ENCODE measurements at regions not wholly inside any gene's neighbourhood (a gene's known extent, or its start where the extent isn't known, plus 50 kb on each side); places are given as distances from the start of the nearest gene placed in this dataset.
"Not testable (repeated sequence)": the region's sequence is repeated elsewhere in the genome, so short reads cannot be mapped to it uniquely, and the experiment has no call there.

DNA sequence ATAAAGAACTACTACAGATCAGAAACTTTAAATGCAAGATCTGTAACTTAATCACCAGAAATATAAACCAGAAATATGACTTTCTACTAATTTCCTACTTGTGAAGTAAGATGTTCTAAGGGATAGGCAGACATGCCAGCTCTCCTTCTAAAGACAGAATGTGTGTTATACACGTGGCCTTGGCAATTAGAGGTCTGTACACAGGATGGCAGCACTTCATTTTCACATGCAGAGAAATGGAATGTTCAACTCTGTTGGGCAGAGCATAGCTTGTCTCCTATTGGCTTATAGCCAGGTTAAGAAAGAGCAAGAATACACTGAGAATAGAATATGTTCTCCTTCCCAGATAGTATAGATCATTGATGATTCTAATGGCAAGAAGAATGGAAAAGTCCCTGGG lies 403.8 kb downstream of the DAD1 start:
- FAIRE-seq = no peak
- TF ChIP-seq POLR2A (IDR thresholded peaks at IDR 0.05; ENCODE audit: low read depth, low read length) = no peak
- DNase-seq (ENCODE audit: insufficient read length, low spot score) = no peak

DNA sequence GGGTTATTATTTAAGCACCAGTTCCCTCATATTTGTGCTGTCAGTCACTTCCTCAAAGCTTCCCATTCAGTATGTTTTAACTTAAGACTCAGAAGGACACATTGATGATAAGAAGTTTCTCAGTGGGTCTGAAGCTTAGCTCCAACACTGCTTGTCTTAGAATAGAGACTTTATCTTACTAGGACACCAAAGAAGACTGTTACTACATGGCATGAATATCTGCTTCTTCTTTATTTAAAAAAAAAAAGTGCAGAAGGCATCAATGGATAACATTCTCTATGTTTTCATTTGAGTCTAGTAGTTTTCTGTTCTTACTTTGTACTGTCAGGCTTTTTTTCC lies 404.2 kb downstream of the DAD1 start:
- TF ChIP-seq POLR2A (IDR thresholded peaks at IDR 0.05; ENCODE audit: low read depth, low read length) = no peak
- no peak for DNase-seq (ENCODE audit: insufficient read length, low spot score)
- FAIRE-seq = no peak

DNA sequence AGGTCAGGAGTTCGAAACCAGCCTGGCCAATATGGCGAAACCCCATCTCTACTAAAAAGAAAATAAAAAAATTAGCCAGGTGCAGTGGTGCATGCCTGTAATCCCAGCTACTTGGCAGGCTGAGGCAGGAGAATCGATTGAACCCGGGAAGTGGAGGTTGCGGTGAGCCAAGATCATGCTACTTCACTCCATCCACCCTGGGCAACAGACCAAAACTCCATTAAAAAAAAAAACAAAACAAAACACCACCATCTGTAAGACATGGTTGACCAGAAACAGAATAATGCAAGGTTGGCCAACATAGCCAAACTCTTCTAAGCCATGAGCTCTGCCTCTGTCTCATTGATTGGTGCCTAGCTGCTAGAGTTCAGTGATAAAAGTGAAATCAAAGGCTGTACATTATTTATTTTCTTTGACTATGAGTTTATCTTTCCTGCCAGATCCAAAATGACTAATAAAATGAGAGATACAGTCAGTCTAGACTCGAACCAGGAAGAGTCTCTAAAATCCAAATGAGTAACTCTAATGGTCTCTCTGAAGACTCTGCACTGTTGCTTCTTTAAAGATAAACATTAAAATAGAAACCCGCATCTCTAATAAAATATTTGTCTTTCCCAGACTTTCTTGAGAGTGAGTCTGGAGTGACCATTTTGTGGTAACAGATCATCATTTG lies 404.7 kb downstream of the DAD1 start:
- no peak for FAIRE-seq
- no peak for DNase-seq (ENCODE audit: insufficient read length, low spot score)

DNA sequence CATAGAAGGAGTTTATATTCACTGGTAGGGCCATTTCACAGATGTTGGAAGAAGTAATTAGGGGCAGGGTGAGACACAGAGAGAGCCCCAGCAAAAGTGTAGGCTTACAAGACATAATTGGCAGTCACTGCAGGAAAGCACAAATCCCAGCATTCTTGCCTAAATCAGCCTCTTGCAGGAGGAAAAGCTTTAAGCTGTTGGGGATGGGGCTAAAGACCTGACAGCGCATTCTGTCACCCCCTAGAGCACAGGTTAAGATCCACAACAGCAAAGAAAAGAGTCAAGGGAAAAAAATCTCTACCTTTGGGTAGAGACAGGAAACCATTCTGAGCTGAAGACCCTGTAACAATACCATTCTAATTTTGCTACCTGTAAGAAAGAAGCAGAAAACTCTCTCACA lies 409.0 kb downstream of the DAD1 start:
- FAIRE-seq (no peak), DNase-seq (ENCODE audit: insufficient read length, low spot score) (no peak)
- no peak for TF ChIP-seq POLR2A (IDR thresholded peaks at IDR 0.05; ENCODE audit: low read depth, low read length)

More for the DNA sequence above, 404.7 kb downstream of the DAD1 start:
- TF ChIP-seq POLR2A (IDR thresholded peaks at IDR 0.05; ENCODE audit: low read depth, low read length) = no peak

DNA sequence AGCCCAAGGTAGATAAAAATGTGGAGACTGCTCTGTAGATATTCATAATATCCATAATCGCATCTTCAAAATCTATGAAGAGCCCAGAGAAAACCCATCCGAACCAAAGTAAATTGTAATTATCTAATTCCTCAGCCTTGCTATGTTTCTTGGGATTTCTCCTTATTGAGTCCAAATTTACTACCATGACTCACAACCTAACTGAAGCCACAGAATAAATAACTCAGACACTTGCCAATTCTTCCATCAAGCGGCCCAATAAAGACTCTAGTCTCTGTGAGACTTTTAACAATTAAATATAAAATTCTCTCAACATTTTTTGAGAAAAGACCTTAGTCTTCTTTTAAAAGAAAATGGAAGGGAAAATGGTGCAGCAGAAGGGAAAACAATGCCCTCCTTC lies 409.8 kb downstream of the DAD1 start:
- no peak for TF ChIP-seq POLR2A (IDR thresholded peaks at IDR 0.05; ENCODE audit: low read depth, low read length)
- FAIRE-seq = no peak
- no peak for DNase-seq (ENCODE audit: insufficient read length, low spot score)

DNA sequence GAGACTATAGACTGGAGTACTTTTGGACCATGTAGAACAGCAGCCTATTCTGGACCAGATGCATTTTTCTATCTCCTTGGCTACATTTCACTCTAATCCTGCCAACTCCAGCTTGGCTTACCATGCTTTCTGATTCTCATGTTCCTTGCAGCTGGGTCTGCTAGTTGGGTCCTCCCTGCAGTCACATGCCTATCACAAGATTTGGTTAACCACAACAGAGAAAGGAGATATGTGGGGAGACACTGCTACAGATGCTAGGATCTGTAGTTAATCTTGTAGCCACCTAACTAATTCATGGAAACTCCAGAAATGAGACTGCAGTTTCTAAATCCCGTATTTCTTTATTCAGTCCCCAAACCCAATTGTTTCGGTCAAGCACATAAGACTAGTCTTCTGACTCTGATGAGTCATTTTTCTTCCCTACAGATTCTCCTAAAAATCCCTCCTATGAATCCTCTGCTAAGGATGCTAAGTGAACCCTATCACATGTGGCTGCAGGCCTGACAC lies 410.6 kb downstream of the DAD1 start:
- no peak for DNase-seq (ENCODE audit: insufficient read length, low spot score)
- FAIRE-seq = no peak
- no peak for TF ChIP-seq POLR2A (IDR thresholded peaks at IDR 0.05; ENCODE audit: low read depth, low read length)

DNA sequence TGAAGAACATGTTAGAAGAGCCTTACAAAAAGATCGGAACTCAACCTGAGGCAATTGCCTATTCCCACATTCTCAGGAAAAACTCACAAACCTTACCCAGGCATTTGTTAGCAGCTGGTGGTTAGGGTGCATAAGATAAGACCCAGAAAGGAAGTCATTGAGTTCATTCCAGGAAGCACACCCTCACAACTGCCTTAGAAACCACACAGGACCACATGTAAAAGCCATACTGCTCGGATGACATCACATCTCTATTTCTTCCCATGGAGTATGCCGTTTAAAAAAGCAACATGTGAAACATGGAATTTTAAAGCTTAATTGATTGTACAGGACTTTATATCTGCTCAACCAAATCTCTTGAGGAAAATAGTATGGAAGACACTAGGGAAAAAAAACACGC lies 411.2 kb downstream of the DAD1 start:
- no peak for DNase-seq (ENCODE audit: insufficient read length, low spot score)
- no peak for FAIRE-seq
- no peak for TF ChIP-seq POLR2A (IDR thresholded peaks at IDR 0.05; ENCODE audit: low read depth, low read length)

DNA sequence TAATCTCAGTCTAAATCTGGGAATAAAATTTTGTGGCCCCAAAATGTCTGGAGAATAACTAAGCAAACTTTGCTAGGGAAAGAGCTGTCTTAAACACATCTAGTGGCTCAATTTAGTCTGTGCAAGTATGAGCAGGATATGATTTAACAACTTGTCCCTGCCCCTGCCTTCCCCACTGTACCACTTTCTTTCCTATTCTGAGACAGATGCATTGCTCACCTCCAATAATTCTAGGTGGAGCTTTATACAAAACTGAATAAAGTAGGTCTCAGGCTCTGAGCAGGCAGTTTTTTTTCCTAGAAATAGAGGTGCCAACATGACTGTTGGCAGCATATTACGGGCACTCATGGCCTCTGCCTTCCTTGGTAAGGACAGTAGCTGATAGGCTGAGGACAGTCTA lies 412.1 kb downstream of the DAD1 start:
- no peak for TF ChIP-seq POLR2A (IDR thresholded peaks at IDR 0.05; ENCODE audit: low read depth, low read length)
- no peak for FAIRE-seq
- DNase-seq (ENCODE audit: insufficient read length, low spot score) = no peak

DNA sequence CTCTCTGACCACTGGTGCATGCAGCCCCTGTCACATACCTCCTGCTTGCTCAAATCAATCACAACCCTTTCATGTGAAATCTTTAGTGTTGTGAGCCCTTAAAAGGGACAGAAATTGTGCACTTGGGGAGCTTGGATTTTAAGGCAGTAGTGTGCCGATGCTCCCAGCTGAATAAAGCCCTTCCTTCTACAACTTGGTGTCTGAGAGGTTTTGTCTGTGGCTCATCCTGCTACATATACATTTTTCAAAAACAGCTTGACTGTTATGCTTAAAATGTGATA lies 413.8 kb downstream of the DAD1 start:
- FAIRE-seq; DNase-seq (ENCODE audit: insufficient read length, low spot score): not testable (repeated sequence)

DNA sequence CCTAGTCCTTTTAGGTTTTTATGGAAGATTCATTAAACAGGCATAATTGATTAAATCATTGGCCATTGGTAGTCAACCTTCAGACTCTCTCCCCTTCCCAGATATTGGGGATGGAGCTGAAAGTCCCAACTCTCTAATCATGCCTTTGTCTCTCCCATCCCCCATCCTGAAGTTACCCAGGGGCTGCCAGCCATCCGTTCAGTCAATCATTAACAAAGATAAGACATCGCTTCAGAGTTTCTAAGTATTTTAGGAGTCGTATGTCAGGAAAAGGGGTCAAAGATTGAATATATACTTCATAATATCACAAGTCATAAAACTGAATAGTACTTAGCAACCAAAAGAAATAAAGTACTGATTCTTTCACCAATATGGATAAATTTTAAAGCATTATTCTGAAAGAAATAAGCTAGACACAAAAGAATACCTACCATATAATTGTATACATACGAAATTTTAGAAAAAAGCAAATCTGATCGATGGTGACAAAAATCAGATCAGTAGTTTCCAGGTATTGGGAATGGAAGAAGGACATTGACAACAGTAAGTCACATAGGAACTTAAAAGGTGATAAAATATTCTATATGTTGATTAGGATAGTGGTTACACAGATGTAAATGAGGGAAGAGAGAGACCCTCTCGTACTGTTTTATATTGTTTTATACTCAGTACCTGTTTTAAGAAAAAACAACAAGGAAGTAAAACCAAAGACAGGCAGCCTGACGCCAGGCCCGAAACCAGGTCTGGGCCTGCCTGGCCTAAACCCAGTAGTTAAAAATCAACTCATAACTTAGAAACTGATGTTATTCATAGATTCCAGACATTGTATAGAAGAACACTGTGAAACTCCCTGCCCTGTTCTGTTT lies 414.4 kb downstream of the DAD1 start:
- DNase-seq (ENCODE audit: insufficient read length, low spot score) (no peak), FAIRE-seq (no peak)
- no peak for TF ChIP-seq POLR2A (IDR thresholded peaks at IDR 0.05; ENCODE audit: low read depth, low read length)

DNA sequence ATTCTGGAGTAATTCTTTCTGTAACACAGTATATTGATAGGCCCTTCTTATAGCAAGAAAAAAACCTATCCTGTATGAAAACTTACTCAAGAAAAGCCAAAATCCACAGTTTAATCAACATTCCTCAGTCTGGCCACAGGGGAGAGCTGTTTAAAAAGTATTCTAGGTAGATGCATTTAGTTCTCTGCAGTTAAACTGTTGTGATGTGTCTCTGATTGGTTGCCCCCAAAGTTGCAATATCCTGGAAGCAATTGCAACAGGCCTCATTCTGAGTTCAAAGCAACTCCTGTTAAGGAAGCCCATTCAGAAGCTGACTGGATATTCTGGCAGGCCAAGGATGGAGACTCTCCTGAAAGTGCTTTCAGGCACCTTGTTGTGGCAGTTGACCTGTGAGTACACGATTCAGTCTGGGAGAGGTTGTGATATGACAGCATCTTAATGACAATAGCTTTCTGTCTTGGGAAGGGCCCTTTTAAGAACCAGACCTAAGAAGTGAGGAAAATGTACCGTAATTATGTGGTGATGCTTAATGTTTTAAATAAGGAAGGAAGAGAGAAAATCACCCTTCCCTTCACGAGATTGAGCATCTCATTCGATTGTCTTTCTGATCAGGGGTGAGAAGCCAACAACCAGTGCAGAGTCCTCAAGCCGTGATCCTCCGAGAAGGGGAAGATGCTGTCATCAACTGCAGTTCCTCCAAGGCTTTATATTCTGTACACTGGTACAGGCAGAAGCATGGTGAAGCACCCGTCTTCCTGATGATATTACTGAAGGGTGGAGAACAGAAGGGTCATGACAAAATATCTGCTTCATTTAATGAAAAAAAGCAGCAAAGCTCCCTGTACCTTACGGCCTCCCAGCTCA lies 420.7 kb downstream of the DAD1 start:
- FAIRE-seq (no peak), DNase-seq (ENCODE audit: insufficient read length, low spot score) (no peak)
- TF ChIP-seq POLR2A (IDR thresholded peaks at IDR 0.05; ENCODE audit: low read depth, low read length) = no peak

DNA sequence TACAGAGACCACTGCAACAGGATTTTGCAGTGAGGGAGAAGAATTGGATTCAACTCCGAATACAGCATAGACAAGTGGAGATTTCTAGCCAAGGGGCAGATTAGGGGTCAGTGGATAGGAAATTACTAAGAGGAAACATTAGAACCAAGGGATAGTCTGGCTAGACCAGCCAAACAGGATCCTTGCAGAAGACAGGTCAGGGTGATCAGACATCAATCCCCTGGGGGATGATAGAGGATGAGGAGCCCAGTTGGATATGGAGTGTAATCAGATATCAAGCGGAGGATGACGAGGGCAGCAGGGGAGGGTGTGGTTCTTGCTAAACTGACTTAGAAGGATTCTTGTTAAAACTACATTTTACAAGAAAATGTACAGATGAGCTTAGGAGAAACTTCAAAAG lies 424.4 kb downstream of the DAD1 start:
- FAIRE-seq = no peak
- no peak for DNase-seq (ENCODE audit: insufficient read length, low spot score)
- no peak for TF ChIP-seq POLR2A (IDR thresholded peaks at IDR 0.05; ENCODE audit: low read depth, low read length)

DNA sequence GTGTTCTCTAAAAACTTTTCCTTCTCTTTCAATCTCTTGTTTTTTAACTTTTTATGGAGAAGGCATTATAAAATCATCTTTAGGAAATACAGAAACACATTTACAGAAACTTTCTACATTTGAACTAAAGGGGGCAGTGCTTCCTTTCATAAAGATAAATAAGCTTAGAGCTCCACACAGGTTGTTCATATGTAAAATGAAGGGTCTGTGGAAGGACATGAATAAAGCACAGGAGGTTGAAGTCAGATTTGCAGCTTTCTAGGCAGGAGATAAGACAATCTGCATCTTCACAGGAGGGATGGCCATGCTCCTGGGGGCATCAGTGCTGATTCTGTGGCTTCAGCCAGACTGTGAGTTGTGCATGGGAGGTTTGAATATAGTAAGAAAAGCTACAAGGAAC lies 426.0 kb downstream of the DAD1 start:
- TF ChIP-seq POLR2A (IDR thresholded peaks at IDR 0.05; ENCODE audit: low read depth, low read length) = no peak
- no peak for FAIRE-seq
- no peak for DNase-seq (ENCODE audit: insufficient read length, low spot score)

DNA sequence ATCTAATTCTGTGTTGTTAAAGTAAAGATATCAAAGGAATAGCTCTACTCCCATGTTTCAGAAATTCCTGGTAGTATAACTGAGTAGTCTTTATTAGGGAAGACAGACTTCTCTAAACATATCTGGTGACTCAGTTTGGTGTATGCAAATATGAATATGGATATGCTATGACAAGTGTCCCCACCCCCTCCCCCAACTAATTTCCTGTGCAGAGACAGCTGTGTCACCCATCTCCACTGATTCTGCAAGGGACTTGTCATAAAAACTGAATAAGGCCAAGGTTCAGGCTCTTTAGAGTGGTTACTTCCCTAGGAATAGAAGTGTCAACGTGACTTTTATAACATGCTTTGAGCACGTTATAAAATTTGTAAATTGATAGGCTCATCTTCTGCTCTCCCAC lies 429.1 kb downstream of the DAD1 start:
- no peak for DNase-seq (ENCODE audit: insufficient read length, low spot score)
- FAIRE-seq = no peak
- no peak for TF ChIP-seq POLR2A (IDR thresholded peaks at IDR 0.05; ENCODE audit: low read depth, low read length)
